HL-60 (cell line): ENCODE measurements at regions not wholly inside any gene's neighbourhood (a gene's known extent, or its start where the extent isn't known, plus 50 kb on each side); places are given as distances from the start of the nearest gene placed in this dataset.
"Not testable (repeated sequence)": the region's sequence is repeated elsewhere in the genome, so short reads cannot be mapped to it uniquely, and the experiment has no call there.

Source experiments
- DNase-seq, 2 experiments: peaks; one replicate each; pipeline ENCODE4 v3.0.0-alpha.2; 2010 to 2020; ENCODE audit warnings: low read depth in 1 of 2, low spot score in 1 of 2
- H3K27ac ChIP-seq: fragments of 250-450 bp; sonication (Bioruptor Pico); replicated peaks from 2 replicates; pipeline ENCODE4 v1.5.1; 2020; ENCODE audit warnings: mild to moderate bottlenecking, moderate library complexity
- H3K27me3 ChIP-seq: fragments of 250-450 bp; sonication (Bioruptor Pico); 2 replicates; pipeline ENCODE4 v1.5.1; 2021; ENCODE audit warnings: mild to moderate bottlenecking, moderate library complexity; ENCODE audit not compliant: insufficient read depth, poor library complexity, severe bottlenecking
- H3K4me3 ChIP-seq: replicated peaks from 2 replicates; pipeline ENCODE4 v1.5.1; 2011; ENCODE audit warnings: mild to moderate bottlenecking, control low read depth, low read length; ENCODE audit not compliant: insufficient read depth
- GABPA ChIP-seq: IDR thresholded peaks from 2 replicates; pipeline ENCODE4 v1.6.1; 2012; ENCODE audit warnings: low read depth
- POLR2AphosphoS5 ChIP-seq: IDR thresholded peaks from 2 replicates; pipeline ENCODE4 v1.6.1; 2012; ENCODE audit warnings: low read depth
- SPI1 ChIP-seq: IDR thresholded peaks from 2 replicates; pipeline ENCODE4 v1.6.1; 2012; ENCODE audit warnings: low read depth, mild to moderate bottlenecking, borderline replicate concordance
- TF ChIP-seq, protein P1 (sequence below): IDR thresholded peaks from 2 replicates; pipeline ENCODE4 v1.6.1; 2012; ENCODE audit warnings: low read depth; ENCODE audit not compliant: insufficient replicate concordance
- TF ChIP-seq, protein P2 (sequence below): IDR thresholded peaks from one replicate; pipeline ENCODE4 v1.5.1; 2011; ENCODE audit warnings: low read length, control low read depth, inconsistent platforms; ENCODE audit not compliant: insufficient read depth

DNA sequence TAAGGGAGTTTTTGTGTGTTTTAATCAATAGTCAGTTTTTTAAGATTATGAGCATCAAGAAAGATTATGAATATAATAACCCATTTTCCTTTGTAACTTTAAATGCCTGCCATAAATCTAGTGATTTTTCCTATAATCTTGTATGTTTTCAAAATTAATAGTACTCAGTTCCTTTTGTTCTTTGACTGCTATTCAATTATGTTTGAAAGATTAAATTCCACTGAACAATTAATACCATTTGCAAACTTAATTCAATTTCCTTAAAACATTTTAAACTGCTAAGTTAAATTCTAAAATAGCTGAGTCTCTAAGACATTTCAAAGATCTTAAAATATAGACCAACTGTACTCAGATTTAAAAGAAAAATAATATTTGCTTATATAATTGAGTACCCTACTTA is 1173.9 kb upstream of the TMEFF2 start:
- TF ChIP-seq GABPA (no peak), SPI1 (no peak)
- TF ChIP-seq, protein P1, sequence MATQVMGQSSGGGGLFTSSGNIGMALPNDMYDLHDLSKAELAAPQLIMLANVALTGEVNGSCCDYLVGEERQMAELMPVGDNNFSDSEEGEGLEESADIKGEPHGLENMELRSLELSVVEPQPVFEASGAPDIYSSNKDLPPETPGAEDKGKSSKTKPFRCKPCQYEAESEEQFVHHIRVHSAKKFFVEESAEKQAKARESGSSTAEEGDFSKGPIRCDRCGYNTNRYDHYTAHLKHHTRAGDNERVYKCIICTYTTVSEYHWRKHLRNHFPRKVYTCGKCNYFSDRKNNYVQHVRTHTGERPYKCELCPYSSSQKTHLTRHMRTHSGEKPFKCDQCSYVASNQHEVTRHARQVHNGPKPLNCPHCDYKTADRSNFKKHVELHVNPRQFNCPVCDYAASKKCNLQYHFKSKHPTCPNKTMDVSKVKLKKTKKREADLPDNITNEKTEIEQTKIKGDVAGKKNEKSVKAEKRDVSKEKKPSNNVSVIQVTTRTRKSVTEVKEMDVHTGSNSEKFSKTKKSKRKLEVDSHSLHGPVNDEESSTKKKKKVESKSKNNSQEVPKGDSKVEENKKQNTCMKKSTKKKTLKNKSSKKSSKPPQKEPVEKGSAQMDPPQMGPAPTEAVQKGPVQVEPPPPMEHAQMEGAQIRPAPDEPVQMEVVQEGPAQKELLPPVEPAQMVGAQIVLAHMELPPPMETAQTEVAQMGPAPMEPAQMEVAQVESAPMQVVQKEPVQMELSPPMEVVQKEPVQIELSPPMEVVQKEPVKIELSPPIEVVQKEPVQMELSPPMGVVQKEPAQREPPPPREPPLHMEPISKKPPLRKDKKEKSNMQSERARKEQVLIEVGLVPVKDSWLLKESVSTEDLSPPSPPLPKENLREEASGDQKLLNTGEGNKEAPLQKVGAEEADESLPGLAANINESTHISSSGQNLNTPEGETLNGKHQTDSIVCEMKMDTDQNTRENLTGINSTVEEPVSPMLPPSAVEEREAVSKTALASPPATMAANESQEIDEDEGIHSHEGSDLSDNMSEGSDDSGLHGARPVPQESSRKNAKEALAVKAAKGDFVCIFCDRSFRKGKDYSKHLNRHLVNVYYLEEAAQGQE: no peak
- TF ChIP-seq, protein P2, sequence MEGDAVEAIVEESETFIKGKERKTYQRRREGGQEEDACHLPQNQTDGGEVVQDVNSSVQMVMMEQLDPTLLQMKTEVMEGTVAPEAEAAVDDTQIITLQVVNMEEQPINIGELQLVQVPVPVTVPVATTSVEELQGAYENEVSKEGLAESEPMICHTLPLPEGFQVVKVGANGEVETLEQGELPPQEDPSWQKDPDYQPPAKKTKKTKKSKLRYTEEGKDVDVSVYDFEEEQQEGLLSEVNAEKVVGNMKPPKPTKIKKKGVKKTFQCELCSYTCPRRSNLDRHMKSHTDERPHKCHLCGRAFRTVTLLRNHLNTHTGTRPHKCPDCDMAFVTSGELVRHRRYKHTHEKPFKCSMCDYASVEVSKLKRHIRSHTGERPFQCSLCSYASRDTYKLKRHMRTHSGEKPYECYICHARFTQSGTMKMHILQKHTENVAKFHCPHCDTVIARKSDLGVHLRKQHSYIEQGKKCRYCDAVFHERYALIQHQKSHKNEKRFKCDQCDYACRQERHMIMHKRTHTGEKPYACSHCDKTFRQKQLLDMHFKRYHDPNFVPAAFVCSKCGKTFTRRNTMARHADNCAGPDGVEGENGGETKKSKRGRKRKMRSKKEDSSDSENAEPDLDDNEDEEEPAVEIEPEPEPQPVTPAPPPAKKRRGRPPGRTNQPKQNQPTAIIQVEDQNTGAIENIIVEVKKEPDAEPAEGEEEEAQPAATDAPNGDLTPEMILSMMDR: no peak
- no peak overlapping the region for H3K4me3 ChIP-seq
- no peak overlapping the region for H3K27ac ChIP-seq
- no peak for DNase-seq
- H3K27me3 ChIP-seq: no peaks in the 10 kb centered on the region

DNA sequence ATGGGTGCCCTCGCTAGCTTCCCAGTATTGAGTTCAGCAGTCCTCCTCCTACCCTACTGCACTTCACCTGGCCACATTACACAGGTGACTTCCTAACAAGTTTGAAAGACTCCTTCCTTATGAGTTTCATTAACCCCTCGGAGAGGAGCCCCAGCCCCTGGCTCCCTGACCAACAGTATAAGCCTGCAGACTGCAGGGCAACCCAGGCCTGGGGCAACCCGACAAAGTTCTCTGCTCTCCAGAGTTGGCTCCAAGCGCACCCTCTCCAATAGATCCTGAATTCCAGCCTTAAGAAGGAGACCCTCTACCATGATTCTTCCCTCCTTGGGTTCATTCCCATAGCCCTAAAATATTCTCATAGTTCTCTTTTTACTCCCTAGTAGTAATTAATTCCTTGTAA is 1162.8 kb upstream of the TMEFF2 start:
- no peak for DNase-seq
- Histone ChIP-seq H3K27me3 (no peaks in the 10 kb centered on the region), H3K27ac (no peak overlapping the region), H3K4me3 (no peak overlapping the region)
- TF ChIP-seq, protein P2: no peak
- TF ChIP-seq, protein P1: no peak
- TF ChIP-seq POLR2AphosphoS5 (no peak), GABPA (no peak), SPI1 (no peak)

DNA sequence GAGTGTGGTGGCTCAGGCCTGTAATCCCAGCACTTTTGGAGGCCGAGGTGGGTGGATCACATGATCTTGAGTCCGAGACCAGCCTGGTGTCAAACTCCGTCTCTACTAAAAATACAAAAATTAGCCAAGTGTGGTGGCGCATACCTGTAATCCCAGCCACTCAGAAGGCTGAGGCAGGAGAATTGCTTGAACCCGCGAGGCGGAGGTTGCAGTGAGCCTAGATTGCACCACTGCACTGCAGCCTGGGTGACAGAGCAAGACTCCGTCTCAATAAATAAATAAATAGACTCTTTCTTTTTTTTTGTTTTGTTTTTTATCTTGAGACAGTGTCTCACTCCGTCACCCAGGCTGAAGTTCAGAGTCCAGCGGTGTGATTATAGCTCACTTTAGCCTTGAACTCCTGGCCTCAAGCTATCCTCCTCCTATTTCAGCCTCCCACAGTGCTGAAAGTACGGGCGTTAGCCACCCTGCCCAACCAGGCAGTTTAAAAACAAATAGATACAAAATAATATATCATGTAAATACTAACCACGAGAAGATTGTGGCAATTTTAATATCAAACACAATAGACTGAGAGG is 1158.0 kb upstream of the TMEFF2 start:
- H3K27ac ChIP-seq, H3K27me3 ChIP-seq, DNase-seq, H3K4me3 ChIP-seq: not testable (repeated sequence)

DNA sequence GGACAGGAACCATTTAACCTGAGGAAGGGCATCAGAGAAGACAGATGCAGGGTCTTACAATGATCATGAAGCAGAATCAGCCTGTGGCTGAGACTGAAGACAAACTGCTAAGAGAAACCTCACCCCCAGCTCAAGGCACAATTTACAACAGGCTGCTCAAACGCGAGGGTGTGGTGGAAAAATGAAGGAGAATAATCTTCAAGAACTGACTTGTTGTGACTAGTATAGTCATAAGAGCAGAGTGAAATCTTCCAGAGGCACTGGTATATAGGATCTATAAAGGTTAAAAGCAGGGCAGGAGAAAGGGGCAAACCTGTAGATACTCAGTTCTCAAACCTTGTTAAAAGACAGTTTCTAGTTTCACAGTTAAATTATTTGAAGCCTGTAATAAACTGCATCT is 1155.8 kb upstream of the TMEFF2 start:
- H3K4me3 ChIP-seq: no peak overlapping the region
- DNase-seq: no peak
- TF ChIP-seq, protein P1: no peak
- no peak for TF ChIP-seq GABPA
- TF ChIP-seq SPI1: no peak
- TF ChIP-seq, protein P2: no peak
- TF ChIP-seq POLR2AphosphoS5: no peak
- H3K27ac ChIP-seq: no peak overlapping the region
- H3K27me3 ChIP-seq: no peaks in the 10 kb centered on the region
